Fibroblast of lung (primary cell): ENCODE measurements at regions not wholly inside any gene's neighbourhood (a gene's known extent, or its start where the extent isn't known, plus 50 kb on each side); places are given as distances from the start of the nearest gene placed in this dataset.
"Not testable (repeated sequence)": the region's sequence is repeated elsewhere in the genome, so short reads cannot be mapped to it uniquely, and the experiment has no call there.

ENCODE experiments used
- CTCF ChIP-seq, 2 donors: IDR thresholded peaks in 1 of 2; conservative IDR thresholded peaks in 1 of 2; 1 replicate in 1 of 2; 2 replicates in 1 of 2; pipeline ENCODE4 v1.5.1; 2011 to 2012; ENCODE audit warnings: low read length in 2 of 2, control low read depth in 1 of 2, inconsistent platforms in 1 of 2, low read depth in 1 of 2, mild to moderate bottlenecking in 1 of 2
- EZH2 ChIP-seq: IDR thresholded peaks from 2 replicates; pipeline ENCODE4 v1.5.1; 2012; ENCODE audit warnings: low read length, control low read depth, mild to moderate bottlenecking; ENCODE audit errors: missing control alignments

GRCh38 chr15:63448872-63449555 lies 55.4 kb upstream of the USP3 start:
- not testable (repeated sequence) for TF ChIP-seq CTCF (conservative IDR thresholded peaks at IDR 0.05 in 1 of 2, IDR thresholded peaks at IDR 0.05 in 1 of 2; ENCODE audit: low read depth in 1 of 2, low read length in 2 of 2); EZH2
